SK-N-MC (cell line): ENCODE measurements at regions not wholly inside any gene's neighbourhood (a gene's known extent, or its start where the extent isn't known, plus 50 kb on each side); places are given as distances from the start of the nearest gene placed in this dataset.

Experiments used
- DNase-seq: peaks from one replicate; pipeline ENCODE4 v3.0.0-alpha.2; 2011; ENCODE audit warnings: low read depth, low spot score
- H3K27ac ChIP-seq: fragments of 200-600 bp; sonication (generic); 2 replicates; pipeline ENCODE4 v1.5.1; 2016; ENCODE audit warnings: mixed run types
- H3K36me3 ChIP-seq: fragments of 200-600 bp; sonication (generic); 2 replicates; pipeline ENCODE4 v1.6.1; 2017; ENCODE audit warnings: antibody characterized with exemption, low read length, mixed read lengths; ENCODE audit not compliant: insufficient read depth
- H3K4me3 ChIP-seq: fragments of 200-600 bp; sonication (generic); 2 replicates; pipeline ENCODE4 v1.5.1; 2016
- H3K9ac ChIP-seq: fragments of 200-600 bp; sonication (generic); 2 replicates; pipeline ENCODE4 v1.8.0; 2017; ENCODE audit warnings: mixed run types, mixed read lengths; ENCODE audit not compliant: insufficient read length
- H3K9me3 ChIP-seq: fragments of 200-600 bp; sonication (generic); 2 replicates; pipeline ENCODE4 v1.6.1; 2017; ENCODE audit warnings: low read depth, mild to moderate bottlenecking, antibody characterized with exemption, low read length, moderate library complexity, mixed read lengths
- EZH2 ChIP-seq: fragments of 200-600 bp; sonication (generic); IDR thresholded peaks from one replicate; pipeline ENCODE4 v1.6.1; 2017; ENCODE audit warnings: antibody characterized with exemption
- FOXP2 ChIP-seq: optimal IDR thresholded peaks from 2 replicates; pipeline ENCODE3; 2011; ENCODE audit warnings: mild to moderate bottlenecking, moderate library complexity; ENCODE audit not compliant: insufficient read depth; ENCODE audit errors: extremely low read length, control extremely low read depth
- POLR2AphosphoS5 ChIP-seq: IDR thresholded peaks from 2 replicates; pipeline ENCODE4 v1.6.1; 2012; ENCODE audit warnings: mild to moderate bottlenecking, low read depth, low read length, borderline replicate concordance

DNA sequence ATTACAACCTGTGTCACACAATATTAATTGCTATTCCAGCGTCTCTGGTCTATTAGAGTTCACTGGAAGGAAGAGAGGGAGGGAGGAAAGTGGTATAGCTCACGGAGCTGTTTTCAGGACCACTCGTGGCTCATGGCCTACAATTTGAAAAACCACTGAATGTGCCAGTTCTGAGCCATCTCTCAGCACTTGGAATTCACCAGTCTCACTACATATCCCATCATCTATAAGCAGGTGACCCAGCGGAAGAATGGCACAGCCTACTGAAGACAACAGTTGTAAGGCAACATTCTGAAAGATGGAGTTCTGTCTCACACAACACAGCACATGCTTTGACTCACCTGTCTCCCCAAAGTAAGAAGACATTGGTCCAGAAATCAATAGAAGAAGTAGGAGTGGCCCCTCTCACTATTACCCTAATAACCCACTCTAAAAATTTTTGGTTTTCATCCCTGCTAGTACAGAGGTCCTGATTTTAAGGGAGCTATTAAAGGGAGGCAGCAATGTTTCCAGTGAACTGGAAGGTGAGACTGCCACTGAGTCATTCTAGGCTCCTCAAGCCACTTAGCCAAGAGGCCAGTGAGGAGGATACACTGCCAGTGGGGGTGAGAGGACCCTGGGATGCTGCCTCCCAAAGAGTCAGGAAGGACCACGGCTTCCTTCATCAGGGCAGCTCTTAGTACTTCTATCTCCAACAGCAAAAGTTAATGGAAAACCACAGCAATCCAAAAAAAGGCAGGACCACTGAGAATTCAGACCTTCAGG lies 50.0 kb upstream of the DOCK9 start:
- H3K36me3 ChIP-seq, result no peaks in the 10 kb centered on the region
- no peak overlapping the region for H3K4me3 ChIP-seq
- TF ChIP-seq POLR2AphosphoS5 (no peak), EZH2 (no peak), FOXP2 (no peak)
- no peak overlapping the region for H3K9ac ChIP-seq
- H3K27ac ChIP-seq, result no peak overlapping the region
- DNase-seq, result no peak
- no peaks in the 10 kb centered on the region for H3K9me3 ChIP-seq

DNA sequence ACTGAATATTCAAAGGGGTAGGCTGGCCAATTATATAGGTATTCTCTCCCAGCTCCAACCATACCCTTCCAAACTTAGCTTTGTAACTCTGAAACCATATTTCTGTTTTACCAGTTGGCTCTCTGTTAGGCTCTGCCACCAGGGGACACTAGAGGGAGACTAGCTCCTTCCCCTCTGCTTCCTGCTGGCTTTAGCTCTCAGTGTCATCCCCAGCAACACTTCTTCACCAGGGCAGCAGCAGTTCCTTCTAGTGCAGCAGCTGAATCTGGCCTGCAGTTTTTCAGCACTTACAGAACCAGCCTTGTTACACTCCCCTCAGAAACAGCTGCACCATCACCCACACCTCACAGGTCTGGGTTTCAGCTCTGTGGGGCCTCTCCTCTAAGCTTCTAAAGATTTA lies 51.0 kb upstream of the DOCK9 start:
- no peak for DNase-seq

DNA sequence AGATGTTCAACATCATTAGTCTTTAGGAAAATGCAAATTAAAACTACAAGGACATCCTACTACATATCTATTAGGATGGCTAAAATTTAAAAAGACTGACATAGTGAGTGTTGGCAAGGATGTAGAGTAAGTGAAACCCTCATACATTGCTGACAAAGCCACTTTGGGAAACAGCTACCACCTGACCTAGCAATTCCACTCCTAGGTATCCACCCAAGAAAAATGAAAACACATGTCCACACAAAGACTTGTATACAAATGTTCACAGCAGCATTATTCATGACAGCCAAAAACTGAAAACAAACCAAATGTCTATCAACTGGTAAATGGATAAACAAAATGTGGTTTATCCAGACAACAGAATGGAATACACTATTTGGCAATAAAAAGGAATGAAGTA lies 51.7 kb upstream of the DOCK9 start:
- Histone ChIP-seq H3K4me3 (no peak overlapping the region), H3K9me3 (no peaks in the 10 kb centered on the region), H3K27ac (no peak overlapping the region), H3K9ac (no peak overlapping the region), H3K36me3 (no peaks in the 10 kb centered on the region)
- DNase-seq, result no peak
- no peak for TF ChIP-seq FOXP2
- TF ChIP-seq POLR2AphosphoS5, result no peak
- TF ChIP-seq EZH2, result no peak

More for the DNA sequence above, 51.0 kb upstream of the DOCK9 start:
- TF ChIP-seq EZH2 (no peak), POLR2AphosphoS5 (no peak), FOXP2 (no peak)
- no peak overlapping the region for H3K4me3 ChIP-seq
- no peak overlapping the region for H3K9ac ChIP-seq
- no peak overlapping the region for H3K27ac ChIP-seq
- no peaks in the 10 kb centered on the region for H3K9me3 ChIP-seq
- no peaks in the 10 kb centered on the region for H3K36me3 ChIP-seq

DNA sequence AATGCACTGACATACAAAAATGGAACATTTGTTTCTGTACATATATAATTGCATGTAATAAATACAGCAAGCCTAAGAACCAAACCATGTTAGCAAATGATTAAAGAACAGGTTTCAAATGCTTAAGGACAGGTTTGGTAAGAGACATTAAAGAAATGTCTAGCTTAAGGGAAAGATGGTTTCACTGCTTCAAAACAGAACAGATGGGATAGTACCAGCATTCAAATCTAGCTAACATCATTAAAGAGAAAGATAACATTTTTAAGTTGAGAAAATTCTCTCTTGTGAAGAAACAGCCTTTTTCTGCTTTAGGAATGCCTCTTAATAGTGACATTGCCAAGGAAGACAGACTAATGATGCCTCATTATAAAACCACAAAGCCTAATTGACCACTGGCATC lies 52.5 kb upstream of the DOCK9 start:
- no peaks in the 10 kb centered on the region for H3K9me3 ChIP-seq
- H3K9ac ChIP-seq, result no peak overlapping the region
- H3K36me3 ChIP-seq, result no peaks in the 10 kb centered on the region
- no peak for DNase-seq
- no peak for TF ChIP-seq POLR2AphosphoS5
- TF ChIP-seq FOXP2, result no peak
- no peak for TF ChIP-seq EZH2
- H3K27ac ChIP-seq, result no peak overlapping the region
- no peak overlapping the region for H3K4me3 ChIP-seq

DNA sequence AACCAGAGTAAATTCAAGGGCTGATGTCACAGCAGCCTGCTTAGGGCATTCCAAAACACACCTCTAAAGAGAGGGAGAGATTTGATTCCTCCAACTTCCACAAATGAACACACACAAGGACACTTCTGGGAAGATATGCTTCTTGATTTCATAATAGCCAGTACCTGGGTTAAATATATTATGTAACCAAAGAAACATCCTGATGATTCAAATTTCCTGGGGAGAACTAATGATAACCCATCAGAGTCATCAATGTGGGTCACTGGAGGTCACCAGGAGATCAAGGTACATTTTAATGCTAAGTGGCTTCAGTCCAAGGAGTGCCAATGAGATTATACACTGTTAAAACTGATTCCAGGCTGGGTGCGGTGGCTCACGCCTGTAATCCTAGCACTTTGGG lies 54.0 kb upstream of the DOCK9 start:
- Histone ChIP-seq H3K36me3 (no peaks in the 10 kb centered on the region), H3K9ac (no peak overlapping the region), H3K27ac (no peak overlapping the region), H3K4me3 (no peak overlapping the region), H3K9me3 (no peaks in the 10 kb centered on the region)
- no peak for TF ChIP-seq POLR2AphosphoS5
- no peak for TF ChIP-seq FOXP2
- no peak for TF ChIP-seq EZH2
- no peak for DNase-seq

DNA sequence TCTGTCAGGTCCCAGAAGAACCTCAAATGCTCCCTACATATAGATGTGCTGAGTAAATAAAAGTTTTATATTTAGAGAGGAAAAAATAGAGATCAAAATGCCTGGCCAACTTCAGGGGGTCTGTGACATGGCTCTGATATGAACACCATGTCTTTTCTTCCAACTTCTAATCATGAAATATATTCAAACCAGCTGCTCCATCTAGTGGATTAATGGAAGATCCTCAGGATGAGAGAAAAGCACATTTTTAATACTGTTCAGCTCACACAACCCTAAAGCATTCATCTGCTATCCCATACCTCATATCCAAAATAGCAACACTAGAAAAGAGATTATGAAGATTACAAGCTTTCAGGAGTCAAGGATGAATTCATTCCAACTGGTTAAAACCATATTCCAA lies 56.0 kb upstream of the DOCK9 start:
- no peak for DNase-seq
- TF ChIP-seq POLR2AphosphoS5, result no peak
- no peak for TF ChIP-seq EZH2
- TF ChIP-seq FOXP2, result no peak
- H3K9me3 ChIP-seq, result no peaks in the 10 kb centered on the region

DNA sequence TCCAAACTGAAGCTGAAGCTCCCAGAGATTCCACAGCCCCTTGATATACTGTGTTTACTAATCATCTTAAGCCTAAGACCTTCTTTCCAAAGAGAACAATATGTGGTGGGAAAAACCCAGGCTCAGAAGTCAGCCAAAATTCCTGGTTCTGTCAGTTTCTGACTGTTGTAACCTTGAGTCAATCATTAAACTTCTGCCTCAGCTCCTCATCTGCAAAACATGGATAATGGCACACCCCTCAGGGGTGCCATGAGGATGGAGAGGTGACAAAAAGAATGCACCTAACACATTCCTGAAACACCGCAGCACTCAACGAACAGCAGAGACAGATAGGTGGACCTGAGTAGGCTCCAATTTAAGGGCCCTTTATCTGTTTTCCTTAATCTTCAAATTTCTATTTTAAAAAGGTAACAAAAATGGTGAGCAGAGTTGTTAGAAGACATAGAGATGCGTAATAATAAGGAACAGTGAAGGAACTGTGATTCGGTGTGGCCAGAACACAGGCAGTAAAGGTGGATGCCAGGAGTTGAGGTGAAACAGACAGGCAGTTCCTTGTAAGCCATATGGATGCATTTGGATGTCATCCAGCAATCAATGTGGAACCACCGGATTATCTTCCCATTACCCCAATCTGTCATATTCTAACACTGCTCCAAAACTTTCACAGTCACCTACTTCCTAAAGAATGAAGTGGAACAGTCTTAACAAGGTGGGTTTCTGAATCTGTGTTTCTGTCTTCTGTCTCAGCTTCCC lies 56.6 kb upstream of the DOCK9 start:
- TF ChIP-seq POLR2AphosphoS5 (no peak), FOXP2 (no peak), EZH2 (no peak)
- Histone ChIP-seq H3K9me3 (no peaks in the 10 kb centered on the region), H3K27ac (no peak overlapping the region), H3K36me3 (no peaks in the 10 kb centered on the region), H3K9ac (no peak overlapping the region), H3K4me3 (no peak overlapping the region)
- no peak for DNase-seq

More for the DNA sequence above, 56.0 kb upstream of the DOCK9 start:
- H3K27ac ChIP-seq, result no peak overlapping the region
- no peak overlapping the region for H3K9ac ChIP-seq
- no peaks in the 10 kb centered on the region for H3K36me3 ChIP-seq
- no peak overlapping the region for H3K4me3 ChIP-seq

DNA sequence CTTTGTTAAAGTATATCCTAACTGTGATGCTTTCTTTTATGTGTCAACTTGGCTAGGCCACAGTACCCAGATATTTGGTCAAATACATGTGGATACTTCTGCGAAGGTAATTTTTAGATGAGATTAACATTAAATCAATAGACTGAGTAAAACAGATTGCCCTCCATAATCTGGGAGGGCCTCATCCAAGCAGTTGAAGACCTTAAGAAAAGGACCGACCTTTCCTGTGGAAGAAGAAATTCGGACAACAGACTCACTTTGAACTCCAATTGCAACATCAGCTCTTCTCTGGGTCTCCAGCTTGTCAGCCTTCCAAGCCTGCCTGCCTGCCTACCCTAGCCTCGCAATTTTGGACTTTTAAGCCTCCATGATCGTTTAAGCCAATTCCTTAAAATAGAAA lies 57.9 kb upstream of the DOCK9 start:
- no peak overlapping the region for H3K9ac ChIP-seq
- H3K27ac ChIP-seq, result no peak overlapping the region
- H3K9me3 ChIP-seq, result no peaks in the 10 kb centered on the region
- H3K4me3 ChIP-seq, result no peak overlapping the region
- TF ChIP-seq FOXP2 (no peak), POLR2AphosphoS5 (no peak), EZH2 (no peak)
- no peak for DNase-seq
- no peaks in the 10 kb centered on the region for H3K36me3 ChIP-seq
